ENCODE measurements at regions not wholly inside any gene's neighbourhood (a gene's known extent, or its start where the extent isn't known, plus 50 kb on each side); places are given as distances from the start of the nearest gene placed in this dataset.
A peak's percentile ranks its signal among the peaks of the same experiment; 100 is the strongest.

DNA sequence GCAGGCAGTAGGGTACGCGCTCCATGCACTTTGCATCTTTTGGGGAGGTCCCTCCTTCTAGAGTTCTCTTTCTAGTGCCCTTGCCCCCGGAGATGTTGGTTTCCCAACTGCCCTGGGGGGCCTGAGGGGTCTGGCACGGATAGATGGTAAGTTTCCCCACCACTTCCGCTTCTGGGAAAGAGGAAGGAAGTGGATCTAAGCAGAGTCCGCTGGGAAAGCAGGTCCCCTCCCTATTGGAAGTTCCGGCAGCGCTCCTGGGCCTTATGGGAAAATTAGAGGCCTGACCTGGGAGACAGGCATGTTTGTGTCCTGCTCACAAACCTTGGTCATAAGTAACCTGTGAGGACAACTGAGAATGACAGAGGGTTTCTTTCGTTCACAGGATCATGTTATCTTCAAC is 274.4 kb downstream of the RPS6KC1 start:
- H4K20me1 ChIP-seq (ENCODE audit: insufficient read depth, low read length) = no peaks in the 10 kb centered on the region
- no peak overlapping the region for H2BK5ac ChIP-seq (ENCODE audit: low read depth, low read length, poor library complexity, severe bottlenecking)
- intact Hi-C loops (cut with micrococcal nuclease) (no loop called here), dilution Hi-C loops (cut with HindIII; ENCODE audit: low sequenced_read_pairs, unreplicated experiment) (no loop called here), in situ Hi-C loops (cut with MboI; ENCODE audit: low sequenced_read_pairs) (no loop called here)
- no peak overlapping the region for H3K4me3 ChIP-seq (ENCODE audit: insufficient read depth, low read depth, low read length)
- no peak for DNase-seq
- TF ChIP-seq RCOR1 (IDR thresholded peaks at IDR 0.05; ENCODE audit: insufficient replicate concordance, low read length) (no peak), RFX5 (IDR thresholded peaks at IDR 0.05; ENCODE audit: low read depth, low read length) (no peak), CHD1 (IDR thresholded peaks at IDR 0.05; ENCODE audit: low read depth, low read length) (no peak), CEBPB (IDR thresholded peaks at IDR 0.05; ENCODE audit: low read depth, low read length) (no peak), BHLHE40 (IDR thresholded peaks at IDR 0.05; ENCODE audit: low read depth, low read length) (no peak)
- TF ChIP-seq, protein P1, sequence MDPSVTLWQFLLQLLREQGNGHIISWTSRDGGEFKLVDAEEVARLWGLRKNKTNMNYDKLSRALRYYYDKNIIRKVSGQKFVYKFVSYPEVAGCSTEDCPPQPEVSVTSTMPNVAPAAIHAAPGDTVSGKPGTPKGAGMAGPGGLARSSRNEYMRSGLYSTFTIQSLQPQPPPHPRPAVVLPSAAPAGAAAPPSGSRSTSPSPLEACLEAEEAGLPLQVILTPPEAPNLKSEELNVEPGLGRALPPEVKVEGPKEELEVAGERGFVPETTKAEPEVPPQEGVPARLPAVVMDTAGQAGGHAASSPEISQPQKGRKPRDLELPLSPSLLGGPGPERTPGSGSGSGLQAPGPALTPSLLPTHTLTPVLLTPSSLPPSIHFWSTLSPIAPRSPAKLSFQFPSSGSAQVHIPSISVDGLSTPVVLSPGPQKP (IDR thresholded peaks at IDR 0.05; ENCODE audit: borderline replicate concordance, low read depth, low read length) = no peak
- H3K9me1 ChIP-seq (ENCODE audit: insufficient read depth, low read length) = peaks cover 3% of the 10 kb centered on the region; the same call in 1 of the 2 replicates
- peak overlapping the region; percentile 39; the same call in 1 of the 2 replicates for H2BK20ac ChIP-seq (ENCODE audit: low read depth, low read length)
- no peak for ATAC-seq (ENCODE audit: low read depth)
- H3K56ac ChIP-seq (ENCODE audit: extremely low read depth, insufficient read depth, low read length) = no peak overlapping the region
- H3K9ac ChIP-seq (ENCODE audit: low read depth, low read length) = no peak overlapping the region
- CTCF ChIA-PET = no interaction called here
- peak overlapping the region; percentile 58 for H2AFZ ChIP-seq (replicated peaks; ENCODE audit: low read length, poor library complexity)
- no peak overlapping the region; the same call in 1 of the 2 replicates for H4K91ac ChIP-seq (ENCODE audit: insufficient read depth, low read depth, low read length)
- peak overlapping the region; percentile 48 for H4K5ac ChIP-seq (ENCODE audit: low read depth, low read length)
- H3K79me1 ChIP-seq (ENCODE audit: low read depth in 1 of 2, low read length in 2 of 2) = no peaks in the 10 kb centered on the region
- POLR2A ChIA-PET (ENCODE audit: unreplicated experiment) = no interaction called here
- H3K23ac ChIP-seq (ENCODE audit: low read depth, low read length) = no peak overlapping the region
- H3K36me3 ChIP-seq (ENCODE audit: control insufficient read depth, insufficient read depth, low read length) = no peaks in the 10 kb centered on the region
- peak overlapping the region; percentile 28; the same call in 1 of the 2 replicates for H3K18ac ChIP-seq (ENCODE audit: low read depth, low read length)
- H3K14ac ChIP-seq (replicated peaks; ENCODE audit: low read depth, low read length) = no peak overlapping the region
- no peak overlapping the region for H3K4me2 ChIP-seq (ENCODE audit: low read depth, low read length)
- WGBS, 2 experiments (ENCODE audit: extremely low coverage in 2 of 2, insufficient read length in 1 of 2) = 100% methylated on average over 2 of the region's 9 CpGs; no CpG with 5 or more reads in 1 of the 2 experiments
- H2AK9ac ChIP-seq (replicated peaks; ENCODE audit: low read depth, low read length, poor library complexity) = no peak overlapping the region
- H3K4me1 ChIP-seq (ENCODE audit: control insufficient read depth, insufficient read depth, low read length) = peaks cover 2% of the 10 kb centered on the region; the same call in 1 of the 2 replicates
- no peak overlapping the region for H3K27ac ChIP-seq (ENCODE audit: insufficient read depth, low read length)
- H4K8ac ChIP-seq (ENCODE audit: low read depth in 2 of 2, low read length in 2 of 2) = 0 out of 4 replicates have a peak overlapping the region, but pooled peaks of 1 of the 2 experiments have one; percentile 21
- H3K4ac ChIP-seq (ENCODE audit: low read depth, low read length) = peak overlapping the region; percentile 40; the same call in 1 of the 2 replicates
- H3K27me3 ChIP-seq (ENCODE audit: control insufficient read depth, insufficient read depth, low read length) = no peaks in the 10 kb centered on the region
- no peaks in the 10 kb centered on the region for H3K9me3 ChIP-seq (ENCODE audit: control insufficient read depth, insufficient read depth, low read length)
- 0 out of 3 replicates have a peak overlapping the region, but pooled peaks have one; percentile 28 for H2BK15ac ChIP-seq (ENCODE audit: low read depth, low read length)
- H2BK120ac ChIP-seq (ENCODE audit: low read depth, low read length) = peak overlapping the region; percentile 59
- no peak overlapping the region for H2AK5ac ChIP-seq (ENCODE audit: low read depth, low read length)
- BruUV-seq (replicated peaks) = no TSS peak

All from IMR-90 (cell line).